Ovary (tissue), 7 donors: ENCODE measurements at regions not wholly inside any gene's neighbourhood (a gene's known extent, or its start where the extent isn't known, plus 50 kb on each side); places are given as distances from the start of the nearest gene placed in this dataset.

ENCODE experiments used
- DNase-seq, 5 donors: peaks; one replicate each; pipeline ENCODE4 v3.0.0-alpha.2; 2019 to 2020
- H3K27ac ChIP-seq, 2 donors: fragments of 200-600 bp; one replicate each; pipeline versions ENCODE4 v1.5.1 to v1.8.0; 2019 to 2022
- H3K27me3 ChIP-seq: fragments of 200-600 bp; one replicate; pipeline ENCODE4 v1.8.0; 2022
- H3K36me3 ChIP-seq: fragments of 200-600 bp; sonication (generic); one replicate; pipeline ENCODE4 v1.5.1; 2019
- H3K4me1 ChIP-seq: one replicate; pipeline ENCODE4 v1.8.1; 2013; ENCODE audit warnings: mild to moderate bottlenecking, moderate library complexity; ENCODE audit not compliant: insufficient read depth
- H3K4me3 ChIP-seq: fragments of 200-600 bp; sonication (generic); one replicate; pipeline ENCODE4 v1.5.1; 2017
- H3K9me3 ChIP-seq, 2 donors: fragments of 200-600 bp in 1 of 2; sonication (generic) in 1 of 2; one replicate each; pipeline versions ENCODE4 v1.5.1 to v1.8.1; 2013 to 2019; ENCODE audit warnings: mild to moderate bottlenecking in 1 of 2, moderate library complexity in 1 of 2
- EP300 ChIP-seq: sonication (generic); formaldehyde crosslinking; IDR thresholded peaks from one replicate; pipeline ENCODE4 v1.6.1; 2017; ENCODE audit warnings: antibody characterized with exemption
- POLR2A ChIP-seq: fragments of 450-650 bp; IDR thresholded peaks from one replicate; pipeline ENCODE4 v1.6.1; 2017; ENCODE audit warnings: antibody characterized with exemption, mild to moderate bottlenecking, moderate library complexity
- WGBS, 3 donors: extraction: QIAGEN DNeasy Blood & Tissue Kit in 1 of 3; methylation state at CpG; one replicate each; pipeline versions ENCODE4 v1.1.5 to v1.1.7; 2013 to 2017; 5-methylcytosine and 5-hydroxymethylcytosine counted together
- intact Hi-C, 4 donors: fragments of 100-400 bp; cut with DNase I; formaldehyde crosslinking; loops; one replicate each; pipeline versions ENCODE4 v1.11.0 to v1.15.1; 2022 to 2023
- TF ChIP-seq, protein P1 (sequence below), 3 donors: fragments of 450-650 bp in 2 of 3; fragments of 200-600 bp in 1 of 3; IDR thresholded peaks; one replicate each; pipeline versions ENCODE4 v1.5.1 to v1.8.0; 2016 to 2022; ENCODE audit warnings: antibody characterized with exemption in 3 of 3, mild to moderate bottlenecking in 1 of 3
- donor health status: DM: no; HTN: no; CAD: no; lungs with moderate emphysema.
- donor health status: DM: no; HTN: no; CAD: no.
- donor health status: Bipolar disorder and iron deficiency.
- donor health status: DM: no; HTN: no; CAD: no.
- donor health status: DM: yes; HTN: yes; CAD: no.

DNA sequence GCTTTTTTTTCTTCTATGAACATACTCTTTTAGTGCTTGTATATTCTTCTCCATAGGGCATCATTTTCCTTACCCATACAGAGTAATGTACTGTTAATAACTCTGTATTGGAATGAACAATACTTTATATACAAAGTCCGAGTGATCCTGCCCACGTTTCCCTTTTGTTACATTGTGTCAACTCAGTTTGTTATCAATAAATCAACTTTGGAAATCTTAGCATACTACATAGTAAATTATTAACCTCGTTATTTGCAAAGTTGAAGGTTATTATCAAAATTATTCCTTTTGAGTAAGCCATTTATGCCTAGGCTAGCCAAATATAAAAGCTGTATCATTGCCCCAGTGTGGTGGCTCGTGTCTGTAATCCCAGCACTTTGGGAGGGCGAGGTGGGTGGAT, 937.4 kb upstream of the TMPRSS15 start:
- intact Hi-C loops, result no loop called here
- H3K27me3 ChIP-seq, result no peaks in the 10 kb centered on the region
- no peaks in the 10 kb centered on the region for H3K9me3 ChIP-seq
- TF ChIP-seq, protein P1, sequence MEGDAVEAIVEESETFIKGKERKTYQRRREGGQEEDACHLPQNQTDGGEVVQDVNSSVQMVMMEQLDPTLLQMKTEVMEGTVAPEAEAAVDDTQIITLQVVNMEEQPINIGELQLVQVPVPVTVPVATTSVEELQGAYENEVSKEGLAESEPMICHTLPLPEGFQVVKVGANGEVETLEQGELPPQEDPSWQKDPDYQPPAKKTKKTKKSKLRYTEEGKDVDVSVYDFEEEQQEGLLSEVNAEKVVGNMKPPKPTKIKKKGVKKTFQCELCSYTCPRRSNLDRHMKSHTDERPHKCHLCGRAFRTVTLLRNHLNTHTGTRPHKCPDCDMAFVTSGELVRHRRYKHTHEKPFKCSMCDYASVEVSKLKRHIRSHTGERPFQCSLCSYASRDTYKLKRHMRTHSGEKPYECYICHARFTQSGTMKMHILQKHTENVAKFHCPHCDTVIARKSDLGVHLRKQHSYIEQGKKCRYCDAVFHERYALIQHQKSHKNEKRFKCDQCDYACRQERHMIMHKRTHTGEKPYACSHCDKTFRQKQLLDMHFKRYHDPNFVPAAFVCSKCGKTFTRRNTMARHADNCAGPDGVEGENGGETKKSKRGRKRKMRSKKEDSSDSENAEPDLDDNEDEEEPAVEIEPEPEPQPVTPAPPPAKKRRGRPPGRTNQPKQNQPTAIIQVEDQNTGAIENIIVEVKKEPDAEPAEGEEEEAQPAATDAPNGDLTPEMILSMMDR (IDR thresholded peaks at IDR 0.05), result no peak
- no peak overlapping the region for H3K4me3 ChIP-seq
- no peak for DNase-seq
- H3K36me3 ChIP-seq, result no peaks in the 10 kb centered on the region
- WGBS, 3 donors, result 50 to 68% (median 53%) methylated on average over 5 of the region's 5 CpGs
- no peaks in the 10 kb centered on the region for H3K4me1 ChIP-seq
- no peak overlapping the region for H3K27ac ChIP-seq

DNA sequence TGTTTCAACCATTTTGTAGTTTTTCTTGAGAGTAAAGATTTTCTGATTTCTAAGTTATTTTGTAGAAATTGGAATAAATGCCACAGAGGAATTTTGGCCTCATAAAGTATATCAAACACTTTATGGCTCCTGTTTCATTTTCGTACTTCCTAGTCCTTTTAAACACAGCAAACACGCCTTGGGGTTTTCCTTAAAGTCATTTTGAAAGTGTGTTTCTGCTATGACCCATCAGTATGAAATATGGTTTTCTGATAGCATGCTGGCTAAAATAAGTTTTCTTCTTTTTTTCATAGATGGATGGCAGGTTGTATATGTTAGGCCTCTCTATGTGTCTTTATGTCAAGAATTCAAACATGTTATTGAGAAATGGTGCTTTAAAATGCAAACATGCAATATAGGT, 940.1 kb upstream of the TMPRSS15 start:
- 56 to 59% (median 56%) methylated on average over 2 of the region's 2 CpGs for WGBS, 3 donors
- no peak overlapping the region for H3K27ac ChIP-seq
- no peak overlapping the region for H3K4me3 ChIP-seq
- H3K27me3 ChIP-seq, result no peaks in the 10 kb centered on the region
- H3K4me1 ChIP-seq, result no peaks in the 10 kb centered on the region
- H3K9me3 ChIP-seq, result no peaks in the 10 kb centered on the region
- DNase-seq, result no peak
- intact Hi-C loops, result no loop called here
- no peaks in the 10 kb centered on the region for H3K36me3 ChIP-seq
- no peak for TF ChIP-seq EP300
- TF ChIP-seq, protein P1 (IDR thresholded peaks at IDR 0.05), result no peak
- no peak for TF ChIP-seq POLR2A

DNA sequence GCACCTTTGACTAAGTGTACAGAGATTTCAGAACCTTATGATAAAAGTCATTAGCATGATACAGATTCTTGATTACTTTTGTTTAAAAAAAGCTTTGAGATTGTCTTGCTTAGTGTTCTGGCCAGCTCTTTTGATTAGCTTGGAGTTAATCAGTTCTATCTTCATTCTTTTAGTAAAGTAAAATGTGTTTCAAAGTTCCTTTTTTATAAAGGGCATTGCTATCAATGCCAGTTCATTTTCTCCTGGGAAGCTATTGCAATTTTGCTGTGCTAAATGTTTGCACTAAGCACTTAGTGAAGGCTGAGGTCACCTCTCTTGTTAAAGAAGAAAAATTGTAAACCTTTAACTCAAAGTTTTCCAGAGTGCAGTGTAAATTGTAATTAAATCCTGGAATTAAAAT, 946.7 kb upstream of the TMPRSS15 start:
- Histone ChIP-seq H3K27me3 (no peaks in the 10 kb centered on the region), H3K36me3 (no peaks in the 10 kb centered on the region), H3K4me1 (no peaks in the 10 kb centered on the region), H3K9me3 (no peaks in the 10 kb centered on the region), H3K4me3 (no peak overlapping the region), H3K27ac (no peak overlapping the region)
- intact Hi-C loops, result no loop called here
- no peak for DNase-seq
- TF ChIP-seq POLR2A (no peak), EP300 (no peak)
- TF ChIP-seq, protein P1 (IDR thresholded peaks at IDR 0.05), result no peak

DNA sequence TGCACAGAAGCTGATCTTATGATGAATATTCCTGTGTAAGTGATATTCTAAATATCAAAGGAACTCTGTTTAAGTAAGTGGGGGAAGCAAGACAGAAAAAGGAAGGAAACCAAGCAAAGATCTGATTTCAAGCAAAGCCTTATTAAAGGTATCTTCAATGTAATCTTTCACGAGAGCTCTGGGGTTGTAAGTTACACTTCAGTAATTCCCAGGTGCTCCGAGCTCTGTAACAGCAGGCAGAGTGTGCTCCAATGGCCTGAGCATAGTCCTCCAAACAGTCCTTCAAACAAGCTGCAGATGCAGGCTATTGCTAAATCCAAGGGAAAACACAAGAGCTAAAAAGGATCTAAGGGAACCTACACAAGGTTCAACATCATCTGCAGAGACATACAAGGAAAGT, 949.7 kb upstream of the TMPRSS15 start:
- Histone ChIP-seq H3K36me3 (no peaks in the 10 kb centered on the region), H3K4me3 (no peak overlapping the region), H3K27me3 (no peaks in the 10 kb centered on the region), H3K4me1 (no peaks in the 10 kb centered on the region), H3K9me3 (no peaks in the 10 kb centered on the region), H3K27ac (no peak overlapping the region)
- intact Hi-C loops, result no loop called here
- 59 to 80% (median 71%) methylated on average over 2 of the region's 2 CpGs for WGBS, 3 donors
- no peak for DNase-seq
- TF ChIP-seq EP300 (no peak), POLR2A (no peak)
- TF ChIP-seq, protein P1 (IDR thresholded peaks at IDR 0.05), result no peak

DNA sequence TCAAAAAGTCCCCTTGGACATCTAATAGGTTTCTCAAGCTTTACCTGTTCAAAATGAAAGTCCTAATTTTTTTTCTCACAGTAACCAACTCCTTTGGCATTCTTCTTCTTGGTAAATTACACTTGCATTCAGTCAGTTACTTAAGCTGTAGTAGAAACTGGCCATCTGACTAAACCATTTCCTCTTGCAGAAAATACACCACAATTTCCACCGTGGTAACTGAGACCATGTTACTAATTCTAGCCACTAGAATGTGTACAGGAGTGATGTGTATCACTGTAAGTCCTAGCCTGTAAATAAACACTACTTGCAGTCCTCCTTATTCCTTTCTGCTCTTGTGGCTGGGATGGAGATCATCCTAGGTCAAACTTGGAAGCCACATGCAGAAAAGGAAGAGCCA, 965.4 kb upstream of the TMPRSS15 start:
- Histone ChIP-seq H3K4me1 (no peaks in the 10 kb centered on the region), H3K36me3 (no peaks in the 10 kb centered on the region), H3K27me3 (no peaks in the 10 kb centered on the region), H3K9me3 (no peaks in the 10 kb centered on the region), H3K4me3 (no peak overlapping the region), H3K27ac (no peak overlapping the region)
- no peak for DNase-seq
- 52 to 72% (median 64%) methylated on average over 1 of the region's 1 CpG for WGBS, 3 donors
- no peak for TF ChIP-seq POLR2A
- TF ChIP-seq EP300, result no peak
- TF ChIP-seq, protein P1 (IDR thresholded peaks at IDR 0.05), result no peak
- intact Hi-C loops, result no loop called here
